GM18909 (cell line): ENCODE measurements at regions not wholly inside any gene's neighbourhood (a gene's known extent, or its start where the extent isn't known, plus 50 kb on each side); places are given as distances from the start of the nearest gene placed in this dataset.

Experiments used
- ATAC-seq: cut with Tn5 transposase; IDR thresholded peaks from one replicate; pipeline ENCODE4 v1.9.1; 2021; ENCODE audit warnings: mild to moderate bottlenecking; ENCODE audit not compliant: unreplicated experiment, poor library complexity

- ATAC-seq = no peak
These were observed 137.3 kb upstream of the GPR12 start for GRCh38 chr13:26897706-26898550.

GRCh38 chr13:26896986-26897668 is 136.5 kb upstream of the GPR12 start:
- ATAC-seq = no peak

- ATAC-seq = no peak
These were observed 135.4 kb upstream of the GPR12 start for GRCh38 chr13:26895808-26896466.

GRCh38 chr13:26895081-26895807 is 134.7 kb upstream of the GPR12 start:
- ATAC-seq = no peak

GRCh38 chr13:26888632-26889031 is 128.0 kb upstream of the GPR12 start:
- no peak for ATAC-seq

GRCh38 chr13:26887594-26887993 is 127.0 kb upstream of the GPR12 start:
- ATAC-seq = no peak

GRCh38 chr13:26883613-26884257 is 123.1 kb upstream of the GPR12 start:
- ATAC-seq = no peak

- ATAC-seq = no peak
These were observed 122.1 kb upstream of the GPR12 start for GRCh38 chr13:26882731-26883130.

- ATAC-seq = no peak
These were observed 120.6 kb upstream of the GPR12 start for GRCh38 chr13:26881154-26881553.

- no peak for ATAC-seq
These were observed 120.1 kb upstream of the GPR12 start for GRCh38 chr13:26880735-26881134.

- no peak for ATAC-seq
These were observed 117.9 kb upstream of the GPR12 start for GRCh38 chr13:26878438-26878837.

- no peak for ATAC-seq
These were observed 112.8 kb upstream of the GPR12 start for GRCh38 chr13:26873386-26873698.

GRCh38 chr13:26872525-26873385 is 112.2 kb upstream of the GPR12 start:
- ATAC-seq = no peak

GRCh38 chr13:26867451-26868091 is 107.0 kb upstream of the GPR12 start:
- no peak for ATAC-seq

- no peak for ATAC-seq
These were observed 104.0 kb upstream of the GPR12 start for GRCh38 chr13:26864576-26864975.

GRCh38 chr13:26861941-26862340 is 101.4 kb upstream of the GPR12 start:
- ATAC-seq = no peak

GRCh38 chr13:26855921-26856320 is 95.3 kb upstream of the GPR12 start:
- ATAC-seq = no peak

GRCh38 chr13:26855071-26855470 is 94.5 kb upstream of the GPR12 start:
- ATAC-seq = no peak

GRCh38 chr13:26853323-26853722 is 92.7 kb upstream of the GPR12 start:
- ATAC-seq = no peak
